T-helper 2 cell treated with Interferon-gamma antibody and Interleukin-4, amounts not matched to agents 5 μg/mL and 100 μg/mL, for 36 hours (primary cell): ENCODE measurements at regions not wholly inside any gene's neighbourhood (a gene's known extent, or its start where the extent isn't known, plus 50 kb on each side); places are given as distances from the start of the nearest gene placed in this dataset.

Source experiments
- DNase-seq: peaks from one replicate; pipeline ENCODE4 v3.0.0; 2021; ENCODE audit warnings: low spot score
- H3K27ac Mint-ChIP-seq: one replicate; pipeline ENCODE4 v1.8.0; 2021; ENCODE audit warnings: mild to moderate bottlenecking, mixed read lengths
- H3K27me3 Mint-ChIP-seq: one replicate; pipeline ENCODE4 v1.8.0; 2021; ENCODE audit warnings: low read depth, mixed read lengths
- H3K36me3 Mint-ChIP-seq: one replicate; pipeline ENCODE4 v1.8.0; 2021; ENCODE audit warnings: low read depth, mixed read lengths
- H3K4me1 Mint-ChIP-seq: one replicate; pipeline ENCODE4 v1.8.0; 2021; ENCODE audit warnings: low read depth, mixed read lengths
- H3K4me3 Mint-ChIP-seq: one replicate; pipeline ENCODE4 v1.8.0; 2022; ENCODE audit warnings: mild to moderate bottlenecking, moderate library complexity, mixed read lengths
- H3K9me3 Mint-ChIP-seq: one replicate; pipeline ENCODE4 v1.8.0; 2021; ENCODE audit warnings: mixed read lengths

DNA sequence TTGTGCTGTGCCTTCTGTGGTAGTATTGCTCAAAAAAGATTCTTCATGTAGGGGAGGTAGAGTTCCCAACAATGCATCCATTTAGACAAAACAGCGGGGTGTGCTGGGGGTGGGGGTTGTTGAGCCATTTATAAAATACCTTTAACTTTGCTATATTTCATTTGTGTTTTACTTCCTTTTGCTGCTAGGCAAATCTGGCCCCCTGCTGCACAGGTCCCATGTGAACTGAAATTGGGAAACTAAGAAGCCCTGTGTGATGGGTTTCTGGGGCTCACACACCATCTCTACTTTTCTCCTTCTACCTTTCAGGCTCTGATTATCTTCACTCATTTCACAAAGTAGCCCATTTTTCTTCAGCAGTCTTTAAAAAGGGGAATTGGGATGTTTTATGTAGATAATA lies 52.7 kb upstream of the ITGA4 start:
- DNase-seq: no peak
- H3K4me1 Mint-ChIP-seq: peaks cover 7% of the 10 kb centered on the region
- H3K9me3 Mint-ChIP-seq: peaks cover 6% of the 10 kb centered on the region
- H3K4me3 Mint-ChIP-seq: no peak overlapping the region
- H3K27me3 Mint-ChIP-seq: no peaks in the 10 kb centered on the region
- peaks cover 31% of the 10 kb centered on the region for H3K36me3 Mint-ChIP-seq
- H3K27ac Mint-ChIP-seq: no peak overlapping the region

DNA sequence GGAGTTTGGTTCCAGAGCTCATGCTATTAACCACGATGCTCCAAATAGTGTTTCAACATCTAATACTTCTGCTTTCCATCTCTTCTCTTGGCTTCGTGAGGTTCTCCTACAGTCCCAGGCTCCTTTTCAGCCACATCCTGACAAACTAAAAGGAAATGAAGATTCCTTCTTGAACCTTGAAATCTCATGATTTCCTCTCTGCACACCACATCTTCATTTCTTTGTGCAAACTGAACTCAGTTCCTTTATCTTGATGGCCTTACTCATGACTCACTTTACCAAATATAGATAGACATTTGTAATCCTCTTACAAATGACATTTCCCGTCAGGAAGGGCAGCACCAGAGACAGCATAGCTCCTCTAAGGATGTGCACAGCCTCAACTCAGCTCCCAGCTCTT lies 50.0 kb upstream of the ITGA4 start:
- peaks cover 7% of the 10 kb centered on the region for H3K4me1 Mint-ChIP-seq
- H3K27me3 Mint-ChIP-seq: no peaks in the 10 kb centered on the region
- H3K27ac Mint-ChIP-seq: no peak overlapping the region
- no peak for DNase-seq
- H3K4me3 Mint-ChIP-seq: no peak overlapping the region
- peaks cover 12% of the 10 kb centered on the region for H3K9me3 Mint-ChIP-seq
- H3K36me3 Mint-ChIP-seq: peaks cover 37% of the 10 kb centered on the region
